B cell (primary cell): ENCODE measurements at regions not wholly inside any gene's neighbourhood (a gene's known extent, or its start where the extent isn't known, plus 50 kb on each side); places are given as distances from the start of the nearest gene placed in this dataset.

ENCODE experiments used
- ATAC-seq: fragments of 200-7000 bp; cut with Tn5 transposase; one replicate; pipeline ENCODE4 v1.10.0; 2021; ENCODE audit warnings: low read depth, mild to moderate bottlenecking, moderate number of reproducible peaks, moderate library complexity
- CTCF ChIA-PET: fragments of 350-600 bp; sonication (Branson Sonifier 250); formaldehyde crosslinking; loops from one replicate; lab custom pipeline; 2021; ENCODE audit warnings: antibody characterized with exemption, inconsistent platforms; lab: Charles Lee
- POLR2A ChIA-PET: fragments of 350-600 bp; sonication (Branson Sonifier 250); formaldehyde crosslinking; loops from one replicate; lab custom pipeline; 2021; ENCODE audit warnings: antibody characterized with exemption; lab: Charles Lee
- DNase-seq: peaks from one replicate; pipeline ENCODE4 v3.0.0; 2013
- H2AFZ ChIP-seq: 2 replicates; pipeline ENCODE4 v1.6.1; 2012; ENCODE audit warnings: mild to moderate bottlenecking, low read depth, low read length; ENCODE audit not compliant: insufficient read depth, poor library complexity, severe bottlenecking
- H3K27ac ChIP-seq, 2 donors: 1 replicate in 1 of 2; 2 replicates in 1 of 2; pipeline ENCODE4 v1.5.1; 2012 to 2013; ENCODE audit warnings: low read length in 2 of 2, mild to moderate bottlenecking in 2 of 2, moderate library complexity in 1 of 2
- H3K27me3 ChIP-seq, 4 experiments: fragments of 200-600 bp in 1 of 4; sonication (generic) in 1 of 4; replicated peaks in 1 of 4; 1 replicate in 2 of 4; 2 replicates in 2 of 4; pipeline versions ENCODE4 v1.6.1 to v1.7.0; 2013 to 2016; ENCODE audit warnings: low read length in 3 of 4, mild to moderate bottlenecking in 2 of 4, mixed read lengths in 1 of 4, moderate library complexity in 1 of 4; ENCODE audit not compliant: insufficient read depth in 4 of 4, control insufficient read depth in 3 of 4; ENCODE audit errors: control extremely low read depth in 1 of 4
- H3K36me3 ChIP-seq, 2 experiments: replicated peaks in 1 of 2; 1 replicate in 1 of 2; 2 replicates in 1 of 2; pipeline versions ENCODE4 v1.6.1 to v1.7.1; 2013; ENCODE audit warnings: low read length in 1 of 2; ENCODE audit not compliant: insufficient read depth in 2 of 2, control insufficient read depth in 1 of 2; ENCODE audit errors: control extremely low read depth in 1 of 2, extremely low read depth in 1 of 2
- H3K4me1 ChIP-seq, 2 donors: fragments of 200-600 bp in 1 of 2; sonication (generic) in 1 of 2; 1 replicate in 1 of 2; 2 replicates in 1 of 2; pipeline versions ENCODE4 v1.5.1 to v1.6.1; 2013 to 2017; ENCODE audit warnings: low read length in 2 of 2; ENCODE audit not compliant: control insufficient read depth in 2 of 2, insufficient read depth in 2 of 2
- H3K4me2 ChIP-seq: replicated peaks from 2 replicates; pipeline ENCODE3; 2012; ENCODE audit warnings: mild to moderate bottlenecking, low read depth, low read length; ENCODE audit not compliant: poor library complexity, severe bottlenecking
- H3K4me3 ChIP-seq, 5 experiments: fragments of 200-600 bp in 1 of 5; sonication (generic) in 1 of 5; 1 replicate in 3 of 5; 2 replicates in 2 of 5; pipeline versions ENCODE4 v1.5.1 to v1.7.0; 2011 to 2016; ENCODE audit warnings: low read length in 4 of 5, mild to moderate bottlenecking in 4 of 5, low read depth in 2 of 5, control low read depth in 1 of 5, moderate library complexity in 1 of 5; ENCODE audit not compliant: insufficient read depth in 1 of 5; ENCODE audit errors: control extremely low read depth in 1 of 5, extremely low read depth in 1 of 5
- H3K79me2 ChIP-seq: fragments of 200-600 bp; sonication (generic); one replicate; pipeline ENCODE4 v1.6.0; 2016; ENCODE audit warnings: low read length; ENCODE audit not compliant: control insufficient read depth, insufficient read depth
- H3K9ac ChIP-seq: fragments of 200-600 bp; sonication (generic); 2 replicates; pipeline ENCODE4 v1.6.1; 2017; ENCODE audit warnings: mild to moderate bottlenecking, low read length, moderate library complexity
- H3K9me3 ChIP-seq, 3 donors: one replicate each; pipeline versions ENCODE4 v1.6.1 to v1.7.1; 2013; ENCODE audit warnings: low read length in 2 of 3; ENCODE audit not compliant: control insufficient read depth in 2 of 3, insufficient read depth in 1 of 3; ENCODE audit errors: control extremely low read depth in 1 of 3
- H4K20me1 ChIP-seq: 2 replicates; pipeline ENCODE4 v1.6.0; 2012; ENCODE audit warnings: mild to moderate bottlenecking, low read length; ENCODE audit not compliant: insufficient read depth, control insufficient read depth, poor library complexity, severe bottlenecking
- H3K27ac Mint-ChIP-seq: one replicate; pipeline ENCODE4 v1.8.0; 2021; ENCODE audit warnings: mixed read lengths
- H3K27me3 Mint-ChIP-seq: one replicate; pipeline ENCODE4 v1.8.0; 2021; ENCODE audit warnings: mixed read lengths
- H3K4me1 Mint-ChIP-seq: one replicate; pipeline ENCODE4 v1.8.0; 2021; ENCODE audit warnings: mixed read lengths
- H3K4me3 Mint-ChIP-seq: one replicate; pipeline ENCODE4 v1.8.0; 2021; ENCODE audit warnings: mixed read lengths
- H3K9me3 Mint-ChIP-seq: one replicate; pipeline ENCODE4 v1.8.0; 2022; ENCODE audit warnings: mixed read lengths; ENCODE audit not compliant: insufficient read depth
- EZH2 ChIP-seq: IDR thresholded peaks from 2 replicates; pipeline ENCODE4 v1.6.1; 2012; ENCODE audit warnings: borderline replicate concordance, low read depth, mild to moderate bottlenecking, moderate library complexity, low read length; ENCODE audit not compliant: insufficient read depth, poor library complexity, severe bottlenecking
- WGBS: methylation state at CpG from one replicate; pipeline ENCODE4 v1.1.5; 2013; ENCODE audit warnings: missing lambda C conversion rate; ENCODE audit not compliant: insufficient coverage; 5-methylcytosine and 5-hydroxymethylcytosine counted together
- intact Hi-C: fragments of 100-400 bp; cut with micrococcal nuclease; formaldehyde crosslinking; loops from one replicate; pipeline ENCODE4 v1.10.0; 2022
- TF ChIP-seq, protein P1 (sequence below): fragments of 200-600 bp; IDR thresholded peaks from one replicate; pipeline ENCODE4 v1.8.0; 2022; ENCODE audit warnings: antibody characterized with exemption, mild to moderate bottlenecking

DNA sequence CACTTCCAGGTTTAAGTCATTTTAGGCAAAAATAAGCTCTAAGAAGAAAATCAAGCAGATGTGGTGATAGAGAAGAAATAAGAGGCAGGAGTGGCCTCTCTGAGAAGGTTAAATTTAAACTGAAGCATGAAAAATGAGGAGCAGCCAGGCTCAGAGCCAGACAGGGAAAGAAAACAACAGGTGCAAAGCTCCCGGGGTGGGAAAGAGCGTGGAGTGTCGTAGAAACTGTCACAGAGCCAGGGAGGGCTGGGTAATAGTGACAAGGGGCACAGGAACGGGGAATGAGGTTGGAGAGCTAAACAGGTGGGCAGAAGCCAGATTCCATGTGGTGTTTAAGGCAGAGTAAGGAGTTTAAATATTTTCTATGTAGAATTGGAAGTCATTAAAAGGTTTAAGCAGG lies 132.1 kb upstream of the BLID start:
- H2AFZ ChIP-seq = no peak overlapping the region
- 48% methylated on average over 4 of the region's 4 CpGs for WGBS
- TF ChIP-seq EZH2 = no peak
- TF ChIP-seq, protein P1, sequence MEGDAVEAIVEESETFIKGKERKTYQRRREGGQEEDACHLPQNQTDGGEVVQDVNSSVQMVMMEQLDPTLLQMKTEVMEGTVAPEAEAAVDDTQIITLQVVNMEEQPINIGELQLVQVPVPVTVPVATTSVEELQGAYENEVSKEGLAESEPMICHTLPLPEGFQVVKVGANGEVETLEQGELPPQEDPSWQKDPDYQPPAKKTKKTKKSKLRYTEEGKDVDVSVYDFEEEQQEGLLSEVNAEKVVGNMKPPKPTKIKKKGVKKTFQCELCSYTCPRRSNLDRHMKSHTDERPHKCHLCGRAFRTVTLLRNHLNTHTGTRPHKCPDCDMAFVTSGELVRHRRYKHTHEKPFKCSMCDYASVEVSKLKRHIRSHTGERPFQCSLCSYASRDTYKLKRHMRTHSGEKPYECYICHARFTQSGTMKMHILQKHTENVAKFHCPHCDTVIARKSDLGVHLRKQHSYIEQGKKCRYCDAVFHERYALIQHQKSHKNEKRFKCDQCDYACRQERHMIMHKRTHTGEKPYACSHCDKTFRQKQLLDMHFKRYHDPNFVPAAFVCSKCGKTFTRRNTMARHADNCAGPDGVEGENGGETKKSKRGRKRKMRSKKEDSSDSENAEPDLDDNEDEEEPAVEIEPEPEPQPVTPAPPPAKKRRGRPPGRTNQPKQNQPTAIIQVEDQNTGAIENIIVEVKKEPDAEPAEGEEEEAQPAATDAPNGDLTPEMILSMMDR = no peak
- Mint-ChIP-seq H3K4me1 (no peaks in the 10 kb centered on the region), H3K27ac (no peak overlapping the region), H3K4me3 (no peak overlapping the region), H3K9me3 (no peaks in the 10 kb centered on the region), H3K27me3 (no peaks in the 10 kb centered on the region)
- ChIA-PET POLR2A (interaction anchor here (0.6 kb wide), 1 partner anchor 158 kb away, joined by 7 read pairs; no protein-coding TSS in a partner anchor), CTCF (no interaction called here)
- no peak for ATAC-seq
- DNase-seq = no peak
- no peak overlapping the region for H3K4me3 ChIP-seq
- no peaks in the 10 kb centered on the region for H3K79me2 ChIP-seq
- intact Hi-C loops = no loop called here
- no peak overlapping the region for H3K9ac ChIP-seq
- no peak overlapping the region for H3K27ac ChIP-seq
- no peaks in the 10 kb centered on the region for H3K4me1 ChIP-seq
- no peaks in the 10 kb centered on the region for H4K20me1 ChIP-seq
- no peaks in the 10 kb centered on the region for H3K36me3 ChIP-seq
- H3K9me3 ChIP-seq = no peaks in the 10 kb centered on the region
- no peak overlapping the region for H3K4me2 ChIP-seq
- no peaks in the 10 kb centered on the region for H3K27me3 ChIP-seq

DNA sequence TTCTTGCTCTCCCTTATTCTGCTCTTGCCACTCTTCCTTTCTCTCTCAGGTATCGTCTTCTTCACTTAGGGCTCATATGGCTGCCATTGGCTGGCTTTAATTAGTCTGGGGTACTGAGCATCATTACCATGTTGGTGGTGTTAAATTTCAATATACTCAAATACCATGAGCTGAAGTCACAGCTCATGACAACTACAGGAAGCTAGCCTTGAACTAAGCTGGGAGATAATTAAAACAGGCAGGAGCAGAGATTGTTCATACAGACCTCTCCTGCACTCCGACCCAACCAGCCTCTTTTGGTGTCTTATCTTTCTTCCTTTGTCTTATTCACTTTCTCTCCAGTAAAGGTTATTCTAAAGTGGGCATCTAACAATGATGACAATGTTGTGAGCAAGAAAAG lies 130.9 kb upstream of the BLID start:
- ChIA-PET CTCF (no interaction called here), POLR2A (no interaction called here)
- intact Hi-C loops = no loop called here
- Histone ChIP-seq H3K4me1 (no peaks in the 10 kb centered on the region), H3K4me2 (no peak overlapping the region), H2AFZ (no peak overlapping the region), H3K27me3 (no peaks in the 10 kb centered on the region), H3K36me3 (no peaks in the 10 kb centered on the region), H3K9ac (no peak overlapping the region), H3K9me3 (no peaks in the 10 kb centered on the region), H3K4me3 (no peak overlapping the region), H3K79me2 (no peaks in the 10 kb centered on the region), H4K20me1 (no peaks in the 10 kb centered on the region), H3K27ac (no peak overlapping the region)
- ATAC-seq = no peak
- Mint-ChIP-seq H3K27me3 (no peaks in the 10 kb centered on the region), H3K27ac (no peak overlapping the region), H3K9me3 (no peaks in the 10 kb centered on the region), H3K4me3 (no peak overlapping the region), H3K4me1 (no peaks in the 10 kb centered on the region)
- no CpG with 5 or more reads among the region's 2 CpGs for WGBS
- TF ChIP-seq, protein P1 = no peak
- no peak for TF ChIP-seq EZH2
- DNase-seq = no peak
